Chondrocyte (in vitro differentiated cells): ENCODE measurements at regions not wholly inside any gene's neighbourhood (a gene's known extent, or its start where the extent isn't known, plus 50 kb on each side); places are given as distances from the start of the nearest gene placed in this dataset.

ENCODE experiments used
- DNase-seq: peaks from one replicate; pipeline ENCODE4 v3.0.0; 2021; ENCODE audit warnings: mixed read lengths, low spot score
- H3K27ac Mint-ChIP-seq: one replicate; pipeline ENCODE4 v1.8.0; 2021; ENCODE audit warnings: mild to moderate bottlenecking, moderate library complexity, mixed read lengths; ENCODE audit not compliant: unreplicated experiment
- H3K27me3 Mint-ChIP-seq: 2 replicates; pipeline ENCODE4 v1.8.0; 2021; ENCODE audit warnings: low read depth, mixed read lengths
- H3K36me3 Mint-ChIP-seq: 2 replicates; pipeline ENCODE4 v1.8.0; 2021; ENCODE audit warnings: low read depth, mixed read lengths
- H3K4me1 Mint-ChIP-seq: 2 replicates; pipeline ENCODE4 v1.8.0; 2021; ENCODE audit warnings: low read depth, mild to moderate bottlenecking, mixed read lengths
- H3K4me3 Mint-ChIP-seq: one replicate; pipeline ENCODE4 v1.8.0; 2021; ENCODE audit warnings: mild to moderate bottlenecking, moderate library complexity, mixed read lengths; ENCODE audit not compliant: unreplicated experiment
- H3K9me3 Mint-ChIP-seq: 2 replicates; pipeline ENCODE4 v1.8.0; 2021; ENCODE audit warnings: low read depth, mixed read lengths
- CTCF ChIP-seq: fragments of 200-600 bp; sonication (generic); IDR thresholded peaks from 2 replicates; pipeline ENCODE4 v1.5.0; 2021; ENCODE audit warnings: antibody characterized with exemption, mild to moderate bottlenecking, moderate library complexity

- no peak for DNase-seq
Observed at GRCh38 chr5:63111891-63112290, 533.3 kb downstream of the LRRC70 start.

GRCh38 chr5:63101870-63102269 lies 523.3 kb downstream of the LRRC70 start:
- no peaks in the 10 kb centered on the region for H3K36me3 Mint-ChIP-seq
- H3K4me1 Mint-ChIP-seq, result no peaks in the 10 kb centered on the region
- DNase-seq, result no peak
- no peak for TF ChIP-seq CTCF
- no peak overlapping the region for H3K4me3 Mint-ChIP-seq
- no peak overlapping the region for H3K27ac Mint-ChIP-seq
- H3K27me3 Mint-ChIP-seq, result no peaks in the 10 kb centered on the region
- no peaks in the 10 kb centered on the region for H3K9me3 Mint-ChIP-seq

More at GRCh38 chr5:63111891-63112290, 533.3 kb downstream of the LRRC70 start:
- Mint-ChIP-seq H3K4me1 (no peaks in the 10 kb centered on the region), H3K9me3 (no peaks in the 10 kb centered on the region), H3K27me3 (peaks cover 10% of the 10 kb centered on the region), H3K36me3 (no peaks in the 10 kb centered on the region), H3K27ac (no peak overlapping the region), H3K4me3 (no peak overlapping the region)
- TF ChIP-seq CTCF, result no peak

- DNase-seq, result no peak
- Mint-ChIP-seq H3K27ac (no peak overlapping the region), H3K4me1 (no peaks in the 10 kb centered on the region), H3K27me3 (peaks cover 9% of the 10 kb centered on the region), H3K36me3 (no peaks in the 10 kb centered on the region), H3K9me3 (peaks cover 3% of the 10 kb centered on the region), H3K4me3 (no peak overlapping the region)
- no peak for TF ChIP-seq CTCF
Observed at GRCh38 chr5:63097286-63097685, 518.7 kb downstream of the LRRC70 start.

- H3K36me3 Mint-ChIP-seq, result no peaks in the 10 kb centered on the region
- no peak overlapping the region for H3K27ac Mint-ChIP-seq
- no peak for TF ChIP-seq CTCF
Observed at GRCh38 chr5:63094730-63095129, 516.1 kb downstream of the LRRC70 start.

GRCh38 chr5:63089147-63089546 lies 510.5 kb downstream of the LRRC70 start:
- H3K4me1 Mint-ChIP-seq, result no peaks in the 10 kb centered on the region
- TF ChIP-seq CTCF, result no peak
- no peak overlapping the region for H3K27ac Mint-ChIP-seq
- DNase-seq, result no peak
- H3K36me3 Mint-ChIP-seq, result no peaks in the 10 kb centered on the region
- peaks cover 10% of the 10 kb centered on the region for H3K27me3 Mint-ChIP-seq
- no peak overlapping the region for H3K4me3 Mint-ChIP-seq
- peaks cover 12% of the 10 kb centered on the region for H3K9me3 Mint-ChIP-seq

More at GRCh38 chr5:63094730-63095129, 516.1 kb downstream of the LRRC70 start:
- no peak overlapping the region for H3K4me3 Mint-ChIP-seq
- no peaks in the 10 kb centered on the region for H3K4me1 Mint-ChIP-seq
- H3K9me3 Mint-ChIP-seq, result peaks cover 12% of the 10 kb centered on the region
- no peak for DNase-seq
- H3K27me3 Mint-ChIP-seq, result peaks cover 9% of the 10 kb centered on the region
